SK-N-SH (cell line): ENCODE measurements at regions not wholly inside any gene's neighbourhood (a gene's known extent, or its start where the extent isn't known, plus 50 kb on each side); places are given as distances from the start of the nearest gene placed in this dataset.

Experiments
- CTCF ChIA-PET: fragments of 300-600, 350-600 bp; formaldehyde crosslinking; extraction: SDS; loops from one replicate; lab custom pipeline; 2021; lab: Yijun Ruan, JAX
- POLR2A ChIA-PET: fragments of 350-600 bp; sonication (Branson Sonifier 250); formaldehyde crosslinking; extraction: SDS; loops from one replicate; lab custom pipeline; 2020; ENCODE audit warnings: antibody characterized with exemption, inconsistent platforms; lab: Yijun Ruan, JAX
- DNase-seq: peaks from one replicate; pipeline ENCODE4 v3.0.0; 2012
- H2AFZ ChIP-seq: fragments of 200-600 bp; sonication (generic); 2 replicates; pipeline ENCODE4 v1.8.1; 2016; ENCODE audit warnings: antibody characterized with exemption, mild to moderate bottlenecking, low read depth
- H3F3A ChIP-seq: fragments of 200-600 bp; sonication (generic); replicated peaks from 2 replicates; pipeline ENCODE3; 2016; ENCODE audit warnings: antibody characterized with exemption, mild to moderate bottlenecking; ENCODE audit not compliant: insufficient read depth
- H3K27ac ChIP-seq, 2 experiments: fragments of 200-500 bp in 1 of 2; fragments of 200-600 bp in 1 of 2; sonication (Bioruptor generic) in 1 of 2; sonication (generic), shearing (Covaris generic) in 1 of 2; 2 replicates each; pipeline versions ENCODE4 v1.5.1 to v1.6.1; 2014 to 2016; ENCODE audit warnings: low read depth in 2 of 2, inconsistent platforms in 1 of 2, low read length in 1 of 2, mild to moderate bottlenecking in 1 of 2, mixed read lengths in 1 of 2
- H3K27me3 ChIP-seq: fragments of 200-600 bp; sonication (generic), shearing (Covaris generic); 2 replicates; pipeline ENCODE4 v1.6.1; 2016; ENCODE audit warnings: mixed run types; ENCODE audit not compliant: insufficient read depth
- H3K36me3 ChIP-seq, 2 experiments: fragments of 200-500 bp in 1 of 2; fragments of 200-600 bp in 1 of 2; sonication (Bioruptor generic) in 1 of 2; sonication (generic) in 1 of 2; replicated peaks in 1 of 2; 2 replicates each; pipeline versions ENCODE3 to v1.5.1; 2014 to 2016; ENCODE audit warnings: low read length in 1 of 2, mild to moderate bottlenecking in 1 of 2; ENCODE audit not compliant: insufficient read depth in 2 of 2, control insufficient read depth in 1 of 2
- H3K4me1 ChIP-seq, 2 experiments: fragments of 200-500 bp in 1 of 2; fragments of 200-600 bp in 1 of 2; sonication (Bioruptor generic) in 1 of 2; sonication (generic), shearing (Covaris generic) in 1 of 2; 2 replicates each; pipeline versions ENCODE4 v1.5.1 to v1.6.1; 2014 to 2016; ENCODE audit warnings: low read depth in 1 of 2, low read length in 1 of 2, mixed run types in 1 of 2; ENCODE audit not compliant: insufficient read depth in 2 of 2, control insufficient read depth in 1 of 2
- H3K4me2 ChIP-seq: fragments of 200-600 bp; sonication (generic), shearing (Covaris generic); 2 replicates; pipeline ENCODE4 v1.6.1; 2017; ENCODE audit warnings: mixed run types
- H3K4me3 ChIP-seq, 2 experiments: fragments of 200-500 bp in 1 of 2; fragments of 200-600 bp in 1 of 2; sonication (Bioruptor generic) in 1 of 2; sonication (generic), shearing (Covaris generic) in 1 of 2; 2 replicates each; pipeline versions ENCODE4 v1.5.1 to v1.8.1; 2014 to 2016; ENCODE audit warnings: low read depth in 2 of 2, inconsistent platforms in 1 of 2, low read length in 1 of 2, mild to moderate bottlenecking in 1 of 2, mixed read lengths in 1 of 2, moderate library complexity in 1 of 2
- H3K79me2 ChIP-seq: fragments of 200-600 bp; sonication (generic); 2 replicates; pipeline ENCODE4 v1.8.1; 2017; ENCODE audit warnings: mild to moderate bottlenecking; ENCODE audit not compliant: insufficient read depth
- H3K9ac ChIP-seq: fragments of 200-600 bp; sonication (generic); 2 replicates; pipeline ENCODE4 v1.6.1; 2017; ENCODE audit warnings: mixed run types
- H3K9me2 ChIP-seq: fragments of 200-600 bp; sonication (generic); 2 replicates; pipeline ENCODE4 v1.6.1; 2017; ENCODE audit warnings: mixed run types
- H3K9me3 ChIP-seq: fragments of 200-600 bp; sonication (generic); 2 replicates; pipeline ENCODE4 v1.6.1; 2017; ENCODE audit warnings: mixed run types, mild to moderate bottlenecking, moderate library complexity
- H4K20me1 ChIP-seq: fragments of 200-600 bp; sonication (generic); 2 replicates; pipeline ENCODE4 v1.6.1; 2017; ENCODE audit warnings: mild to moderate bottlenecking, mixed run types; ENCODE audit not compliant: insufficient read depth
- FOXJ3 ChIP-seq: sonication (generic); formaldehyde crosslinking; IDR thresholded peaks from 2 replicates; pipeline ENCODE4 v1.5.1; 2020; ENCODE audit warnings: mild to moderate bottlenecking, missing genetic modification reagents
- MAX ChIP-seq: IDR thresholded peaks from 2 replicates; pipeline ENCODE4 v1.4.0; 2012; ENCODE audit warnings: low read depth
- NFIC ChIP-seq: IDR thresholded peaks from 2 replicates; pipeline ENCODE4 v1.4.0; 2012; ENCODE audit warnings: borderline replicate concordance
- NRF1 ChIP-seq: IDR thresholded peaks from 2 replicates; pipeline ENCODE4 v1.6.1; 2012; ENCODE audit warnings: low read depth, mild to moderate bottlenecking, low read length
- RAD21 ChIP-seq: IDR thresholded peaks from 2 replicates; pipeline ENCODE4 v1.6.1; 2012; ENCODE audit warnings: mild to moderate bottlenecking, low read length
- SMC3 ChIP-seq: IDR thresholded peaks from 2 replicates; pipeline ENCODE4 v1.6.1; 2012; ENCODE audit warnings: low read depth, low read length, improper control_type of control experiment
- USF1 ChIP-seq: IDR thresholded peaks from 2 replicates; pipeline ENCODE4 v1.4.0; 2012; ENCODE audit warnings: low read depth, borderline replicate concordance
- WGBS: methylation state at CpG from one replicate; pipeline ENCODE4 v1.1.6; 2017; ENCODE audit warnings: low lambda C conversion rate; 5-methylcytosine and 5-hydroxymethylcytosine counted together
- TF ChIP-seq, protein P1 (sequence below): fragments of 150-350 bp; IDR thresholded peaks from 2 replicates; pipeline ENCODE4 v1.6.1; 2017; ENCODE audit warnings: antibody characterized with exemption, low read length, low read depth, borderline replicate concordance
- TF ChIP-seq, protein P2 (sequence below): fragments of 200-600 bp; sonication (generic); IDR thresholded peaks from 2 replicates; pipeline ENCODE4 v1.6.1; 2017; ENCODE audit warnings: antibody characterized with exemption, mild to moderate bottlenecking, moderate library complexity
- TF ChIP-seq, protein P3 (sequence below): IDR thresholded peaks from 2 replicates; pipeline ENCODE4 v1.6.1; 2012; ENCODE audit warnings: mild to moderate bottlenecking, low read depth, low read length, moderate library complexity

- Histone ChIP-seq H3F3A (peaks cover 4% of the 10 kb centered on the region), H3K27ac (no peak overlapping the region), H3K4me2 (no peak overlapping the region), H3K9me2 (no peaks in the 10 kb centered on the region), H3K79me2 (no peaks in the 10 kb centered on the region), H3K4me3 (no peak overlapping the region), H4K20me1 (no peaks in the 10 kb centered on the region), H3K9me3 (no peaks in the 10 kb centered on the region), H3K4me1 (no peaks in the 10 kb centered on the region; a peak in 2 of 4 replicates), H3K36me3 (no peaks in the 10 kb centered on the region), H3K9ac (no peak overlapping the region), H2AFZ (no peak overlapping the region), H3K27me3 (no peaks in the 10 kb centered on the region)
- no peak for DNase-seq
- POLR2A ChIA-PET = no interaction called here
- WGBS = 14% methylated on average over 1 of the region's 1 CpG
- TF ChIP-seq, protein P1, sequence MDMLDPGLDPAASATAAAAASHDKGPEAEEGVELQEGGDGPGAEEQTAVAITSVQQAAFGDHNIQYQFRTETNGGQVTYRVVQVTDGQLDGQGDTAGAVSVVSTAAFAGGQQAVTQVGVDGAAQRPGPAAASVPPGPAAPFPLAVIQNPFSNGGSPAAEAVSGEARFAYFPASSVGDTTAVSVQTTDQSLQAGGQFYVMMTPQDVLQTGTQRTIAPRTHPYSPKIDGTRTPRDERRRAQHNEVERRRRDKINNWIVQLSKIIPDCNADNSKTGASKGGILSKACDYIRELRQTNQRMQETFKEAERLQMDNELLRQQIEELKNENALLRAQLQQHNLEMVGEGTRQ = no peak
- TF ChIP-seq NRF1 (no peak), SMC3 (no peak), FOXJ3 (CRISPR knock-in tag) (no peak), NFIC (no peak), RAD21 (no peak), MAX (no peak), USF1 (no peak)
- TF ChIP-seq, protein P2, sequence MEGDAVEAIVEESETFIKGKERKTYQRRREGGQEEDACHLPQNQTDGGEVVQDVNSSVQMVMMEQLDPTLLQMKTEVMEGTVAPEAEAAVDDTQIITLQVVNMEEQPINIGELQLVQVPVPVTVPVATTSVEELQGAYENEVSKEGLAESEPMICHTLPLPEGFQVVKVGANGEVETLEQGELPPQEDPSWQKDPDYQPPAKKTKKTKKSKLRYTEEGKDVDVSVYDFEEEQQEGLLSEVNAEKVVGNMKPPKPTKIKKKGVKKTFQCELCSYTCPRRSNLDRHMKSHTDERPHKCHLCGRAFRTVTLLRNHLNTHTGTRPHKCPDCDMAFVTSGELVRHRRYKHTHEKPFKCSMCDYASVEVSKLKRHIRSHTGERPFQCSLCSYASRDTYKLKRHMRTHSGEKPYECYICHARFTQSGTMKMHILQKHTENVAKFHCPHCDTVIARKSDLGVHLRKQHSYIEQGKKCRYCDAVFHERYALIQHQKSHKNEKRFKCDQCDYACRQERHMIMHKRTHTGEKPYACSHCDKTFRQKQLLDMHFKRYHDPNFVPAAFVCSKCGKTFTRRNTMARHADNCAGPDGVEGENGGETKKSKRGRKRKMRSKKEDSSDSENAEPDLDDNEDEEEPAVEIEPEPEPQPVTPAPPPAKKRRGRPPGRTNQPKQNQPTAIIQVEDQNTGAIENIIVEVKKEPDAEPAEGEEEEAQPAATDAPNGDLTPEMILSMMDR = no peak
- TF ChIP-seq, protein P3, sequence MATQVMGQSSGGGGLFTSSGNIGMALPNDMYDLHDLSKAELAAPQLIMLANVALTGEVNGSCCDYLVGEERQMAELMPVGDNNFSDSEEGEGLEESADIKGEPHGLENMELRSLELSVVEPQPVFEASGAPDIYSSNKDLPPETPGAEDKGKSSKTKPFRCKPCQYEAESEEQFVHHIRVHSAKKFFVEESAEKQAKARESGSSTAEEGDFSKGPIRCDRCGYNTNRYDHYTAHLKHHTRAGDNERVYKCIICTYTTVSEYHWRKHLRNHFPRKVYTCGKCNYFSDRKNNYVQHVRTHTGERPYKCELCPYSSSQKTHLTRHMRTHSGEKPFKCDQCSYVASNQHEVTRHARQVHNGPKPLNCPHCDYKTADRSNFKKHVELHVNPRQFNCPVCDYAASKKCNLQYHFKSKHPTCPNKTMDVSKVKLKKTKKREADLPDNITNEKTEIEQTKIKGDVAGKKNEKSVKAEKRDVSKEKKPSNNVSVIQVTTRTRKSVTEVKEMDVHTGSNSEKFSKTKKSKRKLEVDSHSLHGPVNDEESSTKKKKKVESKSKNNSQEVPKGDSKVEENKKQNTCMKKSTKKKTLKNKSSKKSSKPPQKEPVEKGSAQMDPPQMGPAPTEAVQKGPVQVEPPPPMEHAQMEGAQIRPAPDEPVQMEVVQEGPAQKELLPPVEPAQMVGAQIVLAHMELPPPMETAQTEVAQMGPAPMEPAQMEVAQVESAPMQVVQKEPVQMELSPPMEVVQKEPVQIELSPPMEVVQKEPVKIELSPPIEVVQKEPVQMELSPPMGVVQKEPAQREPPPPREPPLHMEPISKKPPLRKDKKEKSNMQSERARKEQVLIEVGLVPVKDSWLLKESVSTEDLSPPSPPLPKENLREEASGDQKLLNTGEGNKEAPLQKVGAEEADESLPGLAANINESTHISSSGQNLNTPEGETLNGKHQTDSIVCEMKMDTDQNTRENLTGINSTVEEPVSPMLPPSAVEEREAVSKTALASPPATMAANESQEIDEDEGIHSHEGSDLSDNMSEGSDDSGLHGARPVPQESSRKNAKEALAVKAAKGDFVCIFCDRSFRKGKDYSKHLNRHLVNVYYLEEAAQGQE = no peak
- CTCF ChIA-PET = no interaction called here
These were observed 133.2 kb upstream of the CENPW start for GRCh38 chr6:126206504-126207246.
